ENCODE measurements at regions not wholly inside any gene's neighbourhood (a gene's known extent, or its start where the extent isn't known, plus 50 kb on each side); places are given as distances from the start of the nearest gene placed in this dataset.
"Not testable (repeated sequence)": the region's sequence is repeated elsewhere in the genome, so short reads cannot be mapped to it uniquely, and the experiment has no call there.

- no peak for DNase-seq
Measured at GRCh38 chr7:119105381-119105780, 880.9 kb downstream of the ANKRD7 start.

GRCh38 chr7:119123326-119123725 is 898.8 kb downstream of the ANKRD7 start:
- DNase-seq, result no peak

GRCh38 chr7:119127706-119128105 is 903.2 kb downstream of the ANKRD7 start:
- no peak for DNase-seq

- no peak for DNase-seq
Measured at GRCh38 chr7:119132436-119132835, 907.9 kb downstream of the ANKRD7 start.

DNA sequence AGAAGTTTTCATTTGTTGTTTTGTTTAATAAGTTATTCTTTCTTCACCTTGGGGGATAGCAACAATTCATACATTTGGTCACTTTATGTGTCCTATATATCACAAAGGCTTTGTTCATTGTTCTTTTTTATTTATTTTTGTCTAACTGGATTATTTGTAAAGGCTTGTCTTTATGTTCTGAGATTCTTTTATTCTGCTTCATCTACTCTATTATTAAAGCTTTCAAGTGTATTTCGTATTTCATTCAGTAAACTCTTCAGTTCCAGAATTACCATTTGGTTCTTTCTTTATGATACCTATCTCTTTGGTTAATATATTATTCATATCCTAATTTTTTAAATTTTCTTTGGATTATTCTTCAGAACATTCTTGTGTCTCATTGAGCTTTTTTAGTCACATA is 942.9 kb downstream of the ANKRD7 start:
- DNase-seq, result no peak

GRCh38 chr7:119172043-119172442 is 947.5 kb downstream of the ANKRD7 start:
- DNase-seq, result no peak

GRCh38 chr7:119175911-119176627 is 951.6 kb downstream of the ANKRD7 start:
- peak; percentile 73 for DNase-seq

- no peak for DNase-seq
Measured at GRCh38 chr7:119177863-119178262, 953.4 kb downstream of the ANKRD7 start.

- DNase-seq, result no peak
Measured at GRCh38 chr7:119184124-119184788, 959.8 kb downstream of the ANKRD7 start.

DNA sequence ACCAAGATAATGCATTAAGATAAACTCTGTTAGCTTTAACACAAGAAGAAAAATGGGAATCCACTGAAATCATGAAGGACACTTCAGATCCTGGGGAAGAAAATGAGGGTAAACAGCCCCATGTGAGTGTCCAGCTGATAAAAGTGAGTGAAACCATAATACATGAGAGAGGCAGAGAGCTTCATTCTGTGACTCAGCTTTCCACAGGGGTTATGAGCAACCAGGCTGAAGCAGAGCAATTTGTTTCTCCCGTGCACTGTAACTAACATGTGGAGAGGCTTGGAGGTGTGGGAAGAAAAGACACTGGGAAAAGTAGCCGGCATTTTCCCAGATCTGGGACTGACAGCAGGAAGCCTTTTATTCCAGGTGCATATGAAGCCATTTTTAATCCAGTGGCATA is 971.7 kb downstream of the ANKRD7 start:
- no peak for DNase-seq

GRCh38 chr7:119197172-119197876 is 972.8 kb downstream of the ANKRD7 start:
- no peak for DNase-seq

DNA sequence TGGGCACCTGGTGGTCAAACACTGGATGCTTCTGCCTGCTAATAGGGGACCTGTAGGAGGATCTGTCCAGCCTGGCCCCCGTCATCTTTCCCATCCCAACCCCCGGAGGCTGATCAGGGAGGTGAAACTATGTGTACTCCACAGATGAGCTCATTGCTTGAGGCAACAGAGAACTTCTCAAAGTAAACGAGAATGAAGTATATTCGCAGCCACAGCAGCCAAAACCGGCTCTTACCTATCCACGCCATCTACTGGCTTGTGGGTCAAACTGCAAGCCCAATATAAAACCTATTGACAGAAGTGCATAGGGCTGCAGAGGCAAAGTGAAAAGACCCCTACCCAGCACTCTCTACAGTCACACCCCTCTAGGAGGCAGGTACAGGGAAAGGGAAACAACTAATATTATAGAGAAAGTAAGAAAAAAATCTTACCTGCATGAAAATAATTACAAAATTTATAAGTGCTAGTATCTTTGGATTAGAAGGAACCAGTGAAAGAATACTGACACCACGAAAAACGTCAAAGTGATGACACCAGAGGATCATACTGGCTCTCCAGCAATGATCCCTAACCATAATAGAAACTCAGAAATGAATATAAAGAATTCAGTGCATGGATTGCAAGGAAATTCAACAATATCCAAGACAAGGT is 973.5 kb downstream of the ANKRD7 start:
- peak; percentile 18 for DNase-seq

- no peak for DNase-seq
Measured at GRCh38 chr7:119219663-119220062, 995.2 kb downstream of the ANKRD7 start.

GRCh38 chr7:119223930-119224329 is 999.4 kb downstream of the ANKRD7 start:
- no peak for DNase-seq

DNA sequence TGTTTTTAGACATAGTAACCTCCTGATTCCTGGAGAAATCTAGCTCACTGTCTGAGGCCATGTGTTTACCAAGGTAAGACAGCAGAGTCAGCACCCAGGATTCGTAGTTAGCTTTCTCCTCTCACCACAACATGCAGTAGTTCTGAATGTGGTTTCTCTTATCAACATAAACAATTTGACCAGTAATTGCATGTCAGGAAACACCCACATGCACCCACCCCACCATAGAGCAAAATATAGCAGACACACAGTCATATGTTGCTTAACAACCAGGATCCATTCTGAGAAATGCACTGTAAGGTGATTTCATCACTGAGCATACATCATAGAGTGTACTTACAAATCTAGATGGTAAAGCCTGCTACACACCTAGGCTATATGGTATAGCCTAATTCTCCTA is 1004.0 kb downstream of the ANKRD7 start:
- no peak for DNase-seq

DNA sequence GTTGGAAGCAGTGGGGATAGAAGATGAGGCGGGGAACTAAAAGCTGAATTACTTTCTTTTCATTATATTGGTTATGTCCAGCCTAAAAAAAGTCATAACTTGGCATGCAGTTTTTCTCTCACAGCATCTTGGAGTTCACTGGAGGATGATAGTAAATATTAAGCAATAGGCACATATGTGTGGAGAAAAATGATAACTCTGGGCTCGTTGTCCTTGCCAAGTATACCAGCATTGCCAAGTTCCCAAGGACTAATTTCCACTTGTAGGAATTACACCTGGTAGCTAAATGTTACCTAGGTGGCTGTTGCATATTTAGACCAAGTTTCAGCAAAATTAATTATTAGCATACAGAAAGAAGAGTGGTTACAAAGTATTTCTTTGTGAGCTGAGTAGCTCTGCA is 1007.6 kb downstream of the ANKRD7 start:
- no peak for DNase-seq

DNA sequence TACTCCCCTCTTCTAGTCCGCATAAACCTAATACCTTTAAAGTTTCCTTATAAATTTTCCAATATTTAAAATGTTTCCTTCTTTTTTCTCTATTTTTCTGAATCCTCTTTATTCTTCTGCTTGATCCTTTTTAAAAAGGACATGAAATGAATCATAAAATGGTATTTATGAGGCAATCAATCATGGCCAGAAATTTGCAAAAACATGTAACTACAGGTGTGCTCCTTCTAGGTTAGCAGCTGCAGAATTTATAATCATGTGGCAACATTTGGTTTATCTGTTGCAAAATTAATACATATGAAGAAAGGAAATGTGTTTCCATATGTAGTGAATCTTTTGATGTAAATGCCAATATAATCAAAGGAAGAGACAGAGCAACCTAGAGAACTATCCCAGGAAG is 1008.5 kb downstream of the ANKRD7 start:
- no peak for DNase-seq

GRCh38 chr7:119252962-119253361 is 1020.0 kb upstream of the KCND2 start:
- DNase-seq, result no peak

DNA sequence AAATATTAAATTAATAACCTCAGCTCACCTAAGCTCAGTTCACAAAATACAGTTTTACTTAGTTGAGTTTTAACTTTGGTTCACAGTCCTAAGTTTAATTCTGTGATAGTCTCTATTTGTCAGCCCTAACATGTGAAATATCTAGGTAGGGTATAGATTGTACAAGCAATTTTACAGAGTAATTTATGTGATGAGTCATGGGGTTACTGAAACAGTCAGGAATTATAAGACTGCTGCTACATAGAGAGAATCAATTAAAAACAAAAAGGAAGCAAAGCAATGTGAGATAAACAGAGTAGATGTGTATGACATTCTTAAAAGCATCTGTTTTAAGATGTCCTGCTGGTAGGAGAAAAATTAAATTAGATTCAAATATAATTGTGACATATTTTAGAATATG is 1018.2 kb upstream of the KCND2 start:
- DNase-seq, result no peak

- DNase-seq, result no peak
Measured at GRCh38 chr7:119256001-119256400, 1017.0 kb upstream of the KCND2 start.

- no peak for DNase-seq
Measured at GRCh38 chr7:119256446-119257131, 1016.4 kb upstream of the KCND2 start.

- DNase-seq, result not testable (repeated sequence)
Measured at GRCh38 chr7:119266790-119267189, 1006.2 kb upstream of the KCND2 start.

Measured in left kidney (tissue), 1 donor.